Esophagus squamous epithelium (tissue), 5 donors: ENCODE measurements at regions not wholly inside any gene's neighbourhood (a gene's known extent, or its start where the extent isn't known, plus 50 kb on each side); places are given as distances from the start of the nearest gene placed in this dataset.
"Not testable (repeated sequence)": the region's sequence is repeated elsewhere in the genome, so short reads cannot be mapped to it uniquely, and the experiment has no call there.

Source experiments
- DNase-seq: peaks from one replicate; lab custom pipeline; 2025; lab: John Stamatoyannopoulos, UW
- H3K27ac ChIP-seq, 4 donors: fragments of 200-600 bp; sonication (generic); one replicate each; pipeline ENCODE4 v1.5.1; 2016 to 2019; ENCODE audit warnings: mild to moderate bottlenecking in 1 of 4
- H3K27me3 ChIP-seq, 4 donors: fragments of 200-600 bp; sonication (generic); 1 replicate in 3 of 4; 2 replicates in 1 of 4; pipeline versions ENCODE4 v1.5.1 to v1.6.0; 2017 to 2021; ENCODE audit warnings: antibody characterized with exemption in 1 of 4
- H3K36me3 ChIP-seq, 3 donors: fragments of 200-600 bp; sonication (generic); one replicate each; pipeline ENCODE4 v1.5.1; 2016 to 2019
- H3K4me1 ChIP-seq, 3 donors: fragments of 200-600 bp; sonication (generic); one replicate each; pipeline ENCODE4 v1.5.1; 2017 to 2019
- H3K4me3 ChIP-seq, 4 donors: fragments of 200-600 bp; sonication (generic); 1 replicate in 3 of 4; 2 replicates in 1 of 4; pipeline ENCODE4 v1.5.1; 2016 to 2019; ENCODE audit warnings: mild to moderate bottlenecking in 2 of 4, moderate library complexity in 1 of 4
- H3K9me3 ChIP-seq, 3 donors: fragments of 200-600 bp; sonication (generic); one replicate each; pipeline ENCODE4 v1.5.1; 2016 to 2019
- POLR2A ChIP-seq, 4 donors: fragments of 450-650 bp; IDR thresholded peaks; one replicate each; pipeline ENCODE4 v1.6.1; 2017; ENCODE audit warnings: antibody characterized with exemption in 4 of 4, mild to moderate bottlenecking in 4 of 4, moderate library complexity in 3 of 4
- WGBS, 2 donors: methylation state at CpG; one replicate each; pipeline ENCODE4 v1.1.5; 2018; 5-methylcytosine and 5-hydroxymethylcytosine counted together
- intact Hi-C: fragments of 100-400 bp; cut with DNase I; formaldehyde crosslinking; loops from one replicate; pipeline ENCODE4 v1.15.0; 2022
- TF ChIP-seq, protein P1 (sequence below), 6 experiments: fragments of 450-650 bp in 4 of 6; fragments of 200-600 bp in 2 of 6; sonication (generic) in 2 of 6; IDR thresholded peaks; one replicate each; pipeline ENCODE4 v1.5.1; 2016 to 2019; ENCODE audit warnings: antibody characterized with exemption in 6 of 6, mild to moderate bottlenecking in 4 of 6, moderate library complexity in 4 of 6
- donor health status: DM: yes; HTN: yes; CAD: no.

DNA sequence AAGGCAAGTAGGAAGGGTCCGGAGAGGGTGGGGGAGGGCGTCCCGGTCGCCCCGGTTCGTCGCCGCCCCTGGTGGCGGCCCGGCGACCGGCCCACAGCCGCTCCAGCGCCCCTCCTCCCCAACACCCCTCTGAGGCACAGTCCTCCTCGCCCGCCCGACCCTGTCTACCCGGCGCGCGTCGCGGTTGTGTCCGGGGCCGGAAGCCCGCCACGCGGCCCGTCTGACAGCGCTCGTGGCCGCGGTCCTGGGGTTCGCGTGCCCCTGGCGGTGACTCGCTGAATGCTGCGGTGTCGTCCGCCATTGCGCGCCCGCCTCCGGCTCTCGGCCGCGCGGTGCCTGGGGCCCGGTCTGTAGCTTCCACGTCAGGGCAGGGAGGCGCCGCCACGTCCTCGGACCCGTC, 335.3 kb upstream of the DEFB115 start:
- Histone ChIP-seq H3K27ac (no peak overlapping the region), H3K36me3 (no peaks in the 10 kb centered on the region), H3K4me1 (no peaks in the 10 kb centered on the region), H3K4me3 (no peak overlapping the region), H3K9me3 (peaks cover 0 to 33% (median 0%) of the 10 kb centered on the region in 3 donors), H3K27me3 (peaks cover 0 to 10% (median 0%) of the 10 kb centered on the region in 4 donors)
- TF ChIP-seq POLR2A (IDR thresholded peaks at IDR 0.05) = no peak
- TF ChIP-seq, protein P1, sequence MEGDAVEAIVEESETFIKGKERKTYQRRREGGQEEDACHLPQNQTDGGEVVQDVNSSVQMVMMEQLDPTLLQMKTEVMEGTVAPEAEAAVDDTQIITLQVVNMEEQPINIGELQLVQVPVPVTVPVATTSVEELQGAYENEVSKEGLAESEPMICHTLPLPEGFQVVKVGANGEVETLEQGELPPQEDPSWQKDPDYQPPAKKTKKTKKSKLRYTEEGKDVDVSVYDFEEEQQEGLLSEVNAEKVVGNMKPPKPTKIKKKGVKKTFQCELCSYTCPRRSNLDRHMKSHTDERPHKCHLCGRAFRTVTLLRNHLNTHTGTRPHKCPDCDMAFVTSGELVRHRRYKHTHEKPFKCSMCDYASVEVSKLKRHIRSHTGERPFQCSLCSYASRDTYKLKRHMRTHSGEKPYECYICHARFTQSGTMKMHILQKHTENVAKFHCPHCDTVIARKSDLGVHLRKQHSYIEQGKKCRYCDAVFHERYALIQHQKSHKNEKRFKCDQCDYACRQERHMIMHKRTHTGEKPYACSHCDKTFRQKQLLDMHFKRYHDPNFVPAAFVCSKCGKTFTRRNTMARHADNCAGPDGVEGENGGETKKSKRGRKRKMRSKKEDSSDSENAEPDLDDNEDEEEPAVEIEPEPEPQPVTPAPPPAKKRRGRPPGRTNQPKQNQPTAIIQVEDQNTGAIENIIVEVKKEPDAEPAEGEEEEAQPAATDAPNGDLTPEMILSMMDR (IDR thresholded peaks at IDR 0.05) = no peak
- no peak for DNase-seq
- intact Hi-C loops = no loop called here
- WGBS, 2 donors = 66 to 72% methylated on average over 19 to 36 of the region's 55 CpGs

DNA sequence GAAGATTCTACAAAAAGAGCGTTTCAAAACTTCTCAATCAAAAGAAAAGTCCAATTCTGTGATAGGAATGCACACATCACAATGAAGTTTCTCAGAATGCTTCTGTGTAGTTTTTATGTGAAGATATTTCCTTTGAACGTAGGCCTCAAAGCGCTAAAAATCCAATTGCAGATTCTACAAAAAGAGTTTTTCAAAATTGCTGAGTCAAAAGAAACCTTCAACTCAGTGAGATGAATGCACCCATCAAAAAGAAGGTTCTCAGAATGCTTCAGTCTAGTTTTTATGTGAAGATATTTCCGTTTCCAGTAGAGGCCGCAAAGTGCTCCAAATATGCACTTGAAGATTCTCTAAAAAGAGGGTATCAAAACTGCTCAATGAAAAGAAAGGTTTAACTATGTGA, 319.7 kb upstream of the DEFB115 start:
- Histone ChIP-seq H3K9me3 (peaks cover 0 to 11% (median 5%) of the 10 kb centered on the region in 3 donors), H3K4me3 (no peak overlapping the region)
- 53 to 55% methylated on average over 5 of the region's 5 CpGs for WGBS, 2 donors

DNA sequence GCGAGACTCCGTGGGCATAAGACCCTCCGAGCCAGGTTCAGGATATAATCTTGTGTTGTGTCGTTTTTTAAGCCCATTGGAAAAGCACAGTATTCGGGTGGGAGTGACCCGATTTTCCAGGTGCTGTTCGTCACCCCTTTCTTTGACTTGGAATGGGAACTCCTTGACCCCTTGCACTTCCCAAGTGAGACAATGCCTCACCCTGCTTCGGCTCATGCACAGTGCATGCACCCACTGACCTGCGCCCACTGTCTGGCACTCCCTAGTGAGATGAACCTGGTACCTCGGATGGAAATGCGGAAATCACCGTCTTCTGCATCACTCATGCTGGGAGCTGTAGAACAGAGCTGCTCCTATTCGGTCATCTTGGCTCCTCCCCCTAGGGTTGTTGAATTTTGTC, 307.7 kb upstream of the DEFB115 start:
- no peak for TF ChIP-seq POLR2A (IDR thresholded peaks at IDR 0.05)
- TF ChIP-seq, protein P1 (IDR thresholded peaks at IDR 0.05) = no peak
- Histone ChIP-seq H3K4me3 (no peak overlapping the region), H3K27ac (no peak overlapping the region), H3K27me3 (no peaks in the 10 kb centered on the region), H3K9me3 (peaks cover 0 to 15% (median 0%) of the 10 kb centered on the region in 3 donors), H3K4me1 (no peaks in the 10 kb centered on the region), H3K36me3 (no peaks in the 10 kb centered on the region)
- DNase-seq = no peak
- 84 to 88% methylated on average over 4 to 8 of the region's 13 CpGs for WGBS, 2 donors
- intact Hi-C loops = no loop called here

More for the DNA sequence above, 319.7 kb upstream of the DEFB115 start:
- H3K27me3 ChIP-seq = no peaks in the 10 kb centered on the region
- H3K4me1 ChIP-seq = no peaks in the 10 kb centered on the region
- DNase-seq = no peak
- no peak for TF ChIP-seq POLR2A (IDR thresholded peaks at IDR 0.05)
- TF ChIP-seq, protein P1 (IDR thresholded peaks at IDR 0.05) = no peak
- no peak overlapping the region for H3K27ac ChIP-seq
- H3K36me3 ChIP-seq = no peaks in the 10 kb centered on the region
- intact Hi-C loops = no loop called here

DNA sequence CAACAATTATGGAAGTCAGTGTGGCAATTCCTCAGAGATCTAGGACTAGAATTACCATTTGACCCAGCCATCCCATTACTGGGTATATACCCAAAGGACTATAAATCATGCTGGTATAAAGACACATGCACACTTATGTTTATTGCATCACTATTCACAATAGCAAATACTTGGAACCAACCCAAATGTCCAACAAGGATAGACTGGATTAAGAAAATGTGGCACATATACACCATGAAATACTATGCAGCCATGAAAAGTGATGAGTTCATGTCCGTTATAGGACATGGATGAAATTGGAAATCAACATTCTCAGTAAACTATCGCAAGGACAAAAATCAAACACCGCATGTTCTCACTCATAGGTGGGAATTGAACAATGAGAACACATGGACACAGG, 306.4 kb upstream of the DEFB115 start:
- H3K27me3 ChIP-seq, H3K4me3 ChIP-seq, H3K36me3 ChIP-seq, H3K4me1 ChIP-seq, intact Hi-C loops, H3K27ac ChIP-seq, DNase-seq: not testable (repeated sequence)
- H3K9me3 ChIP-seq = peaks cover 0 to 15% (median 0%) of the 10 kb centered on the region in 3 donors
- 72 to 78% methylated on average over 3 of the region's 3 CpGs for WGBS, 2 donors

DNA sequence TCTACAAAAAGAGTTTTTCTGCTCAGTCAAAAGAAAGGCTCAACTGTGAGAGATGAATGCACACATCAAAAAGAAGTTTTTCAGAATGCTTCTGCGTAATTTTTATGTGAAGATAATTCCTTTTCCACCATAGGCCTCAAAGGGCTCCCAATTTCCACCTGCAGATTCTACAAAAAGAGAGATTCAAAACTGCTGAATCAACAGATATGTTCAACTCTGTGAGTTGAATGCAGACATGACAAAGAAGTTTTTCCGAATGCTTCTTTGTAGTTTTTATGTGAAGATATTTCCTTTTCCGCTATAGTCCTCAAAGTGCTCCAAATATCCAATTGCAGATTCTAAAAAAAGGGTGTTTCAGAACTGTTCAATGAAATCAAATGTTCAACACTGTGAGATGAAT, 300.8 kb upstream of the DEFB115 start:
- H3K27me3 ChIP-seq, H3K9me3 ChIP-seq, H3K4me1 ChIP-seq, H3K4me3 ChIP-seq, H3K27ac ChIP-seq, intact Hi-C loops, H3K36me3 ChIP-seq, DNase-seq: not testable (repeated sequence)
- WGBS, 2 donors = 47 to 61% methylated on average over 3 of the region's 3 CpGs

DNA sequence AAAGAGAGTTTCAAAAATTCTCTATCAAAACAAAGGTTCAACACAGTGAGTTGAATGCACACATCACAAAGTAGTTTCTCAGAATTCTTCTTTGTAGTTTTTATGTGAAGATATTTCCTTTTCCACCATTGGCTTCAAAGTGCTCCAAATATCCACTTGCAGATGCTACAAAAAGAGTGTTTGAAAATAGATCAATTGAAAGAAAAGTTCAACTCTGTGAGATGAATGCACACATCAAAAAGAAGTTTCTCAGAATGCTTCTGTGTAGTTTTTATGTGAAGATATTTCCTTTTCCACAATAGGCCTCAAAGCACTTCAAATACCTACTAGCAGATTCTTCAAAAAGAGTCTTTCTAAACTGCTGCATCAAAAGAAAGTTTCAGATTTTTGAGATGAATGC, 298.3 kb upstream of the DEFB115 start:
- intact Hi-C loops, H3K36me3 ChIP-seq, H3K27me3 ChIP-seq, DNase-seq, H3K9me3 ChIP-seq, H3K4me3 ChIP-seq, H3K27ac ChIP-seq, H3K4me1 ChIP-seq: not testable (repeated sequence)

DNA sequence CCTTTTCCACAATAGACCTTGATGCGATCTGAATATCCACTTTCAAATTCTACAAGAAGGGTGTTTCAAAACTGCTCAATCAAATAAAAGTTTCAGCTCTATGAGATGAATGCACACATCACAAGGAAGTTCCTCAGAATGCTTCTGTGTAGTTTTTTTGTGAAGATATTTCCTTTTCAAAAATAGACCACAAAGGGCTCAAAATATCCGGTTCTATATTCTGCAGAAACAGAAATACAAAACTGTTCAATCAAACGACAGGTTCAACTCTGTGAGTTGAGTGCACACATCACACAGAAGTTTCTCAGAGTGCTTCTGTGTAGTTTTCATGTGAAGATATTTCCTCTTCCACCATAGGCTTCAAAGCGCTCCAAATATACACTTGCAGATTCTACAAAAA, 293.9 kb upstream of the DEFB115 start:
- 65 to 74% methylated on average over 4 of the region's 4 CpGs for WGBS, 2 donors
- no peaks in the 10 kb centered on the region for H3K4me1 ChIP-seq
- no peaks in the 10 kb centered on the region for H3K27me3 ChIP-seq
- TF ChIP-seq, protein P1 (IDR thresholded peaks at IDR 0.05) = no peak
- TF ChIP-seq POLR2A (IDR thresholded peaks at IDR 0.05) = no peak
- H3K4me3 ChIP-seq = no peak overlapping the region
- no peak for DNase-seq
- H3K36me3 ChIP-seq = no peaks in the 10 kb centered on the region
- H3K9me3 ChIP-seq = peaks cover 0 to 4% (median 0%) of the 10 kb centered on the region in 3 donors
- intact Hi-C loops = no loop called here
- no peak overlapping the region for H3K27ac ChIP-seq

DNA sequence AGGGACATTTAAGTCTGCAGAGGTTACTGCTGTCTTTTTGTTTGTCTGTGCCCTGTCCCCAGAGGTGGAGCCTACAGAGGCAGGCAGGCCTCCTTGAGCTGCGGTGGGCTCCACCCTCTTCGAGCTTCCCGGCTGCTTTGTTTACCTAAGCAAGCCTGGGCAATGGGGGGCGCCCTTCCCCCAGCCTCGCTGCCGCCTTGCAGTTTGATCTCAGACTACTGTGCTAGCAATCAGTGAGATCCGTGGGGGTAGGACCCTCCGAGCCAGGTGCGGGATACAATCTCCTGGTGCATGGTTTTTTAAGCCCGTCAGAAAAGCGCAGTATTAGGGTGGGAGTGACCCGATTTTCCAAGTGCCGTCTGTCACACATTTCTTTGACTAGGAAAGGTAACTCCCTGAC, 281.6 kb upstream of the DEFB115 start:
- H3K36me3 ChIP-seq, H3K4me1 ChIP-seq, H3K4me3 ChIP-seq, H3K9me3 ChIP-seq, DNase-seq, H3K27ac ChIP-seq, H3K27me3 ChIP-seq, intact Hi-C loops: not testable (repeated sequence)
- WGBS, 2 donors = 50% methylated on average over 1 of the region's 13 CpGs; no CpG with 5 or more reads in 1 of the 2 donors
